Endothelial cell of umbilical vein (primary cell): ENCODE measurements at regions not wholly inside any gene's neighbourhood (a gene's known extent, or its start where the extent isn't known, plus 50 kb on each side); places are given as distances from the start of the nearest gene placed in this dataset.

ENCODE experiments used
- BruUV-seq: library from RNA; stranded (reverse); fragments of 400-500 nt; replicated peaks from 2 replicates; lab custom pipeline; 2021; lab: Mats Ljungman, UMichigan
- CTCF ChIA-PET: fragments of 300-600, 350-600 bp; sonication (Branson Sonifier 250); formaldehyde crosslinking; loops from one replicate; lab custom pipeline; 2021; ENCODE audit warnings: antibody characterized with exemption, inconsistent platforms; lab: Charles Lee
- POLR2A ChIA-PET: fragments of 300-600, 350-600 bp; sonication (Branson Sonifier 250); formaldehyde crosslinking; loops from one replicate; lab custom pipeline; 2021; ENCODE audit warnings: antibody characterized with exemption, inconsistent platforms; lab: Charles Lee
- DNase-seq: peaks from one replicate; pipeline ENCODE4 v3.0.0-alpha.2; 2011; ENCODE audit warnings: low read depth, low spot score
- FAIRE-seq: peaks from 2 replicates; lab custom pipeline; 2011; peaks lifted over from hg19 to GRCh38; lab: Jason Lieb, UNC
- H2AFZ ChIP-seq: 2 replicates; pipeline ENCODE4 v1.6.0; 2012; ENCODE audit warnings: low read depth, low read length, control low read depth, inconsistent platforms
- H3K27ac ChIP-seq: 2 replicates; pipeline ENCODE4 v1.5.1; 2011; ENCODE audit warnings: low read depth, mild to moderate bottlenecking, control low read depth, low read length, moderate library complexity; ENCODE audit not compliant: insufficient read depth
- H3K27me3 ChIP-seq, 2 experiments: 2 replicates each; pipeline versions ENCODE4 v1.6.0 to v1.6.1; 2011; ENCODE audit warnings: low read length in 2 of 2, mixed read lengths in 1 of 2; ENCODE audit not compliant: control insufficient read depth in 2 of 2, insufficient read depth in 2 of 2
- H3K36me3 ChIP-seq, 2 experiments: 2 replicates in 1 of 2; 3 replicates in 1 of 2; pipeline ENCODE4 v1.5.1; 2011; ENCODE audit warnings: low read length in 2 of 2, mild to moderate bottlenecking in 1 of 2, moderate library complexity in 1 of 2; ENCODE audit not compliant: control insufficient read depth in 2 of 2, insufficient read depth in 2 of 2; ENCODE audit errors: extremely low read depth in 1 of 2
- H3K4me1 ChIP-seq: 3 replicates; pipeline ENCODE4 v1.5.1; 2011; ENCODE audit warnings: mild to moderate bottlenecking, low read length; ENCODE audit not compliant: control insufficient read depth, insufficient read depth; ENCODE audit errors: extremely low read depth
- H3K4me2 ChIP-seq: 2 replicates; pipeline ENCODE4 v1.6.1; 2011; ENCODE audit warnings: low read length, control low read depth, mixed read lengths; ENCODE audit not compliant: insufficient read depth
- H3K4me3 ChIP-seq, 3 experiments: fragments of 200-600 bp in 1 of 3; sonication (generic), shearing (Covaris generic) in 1 of 3; replicated peaks in 1 of 3; 2 replicates each; pipeline ENCODE4 v1.5.1; 2011 to 2016; ENCODE audit warnings: control low read depth in 3 of 3, low read length in 3 of 3, mild to moderate bottlenecking in 2 of 3, inconsistent platforms in 1 of 3, low read depth in 1 of 3, moderate library complexity in 1 of 3; ENCODE audit not compliant: insufficient read depth in 1 of 3
- H3K79me2 ChIP-seq: 2 replicates; pipeline ENCODE4 v1.6.0; 2012; ENCODE audit warnings: low read length, inconsistent platforms; ENCODE audit not compliant: control insufficient read depth, insufficient read depth
- H3K9ac ChIP-seq: replicated peaks from 2 replicates; pipeline ENCODE3; 2011; ENCODE audit warnings: low read length, control low read depth; ENCODE audit not compliant: insufficient read depth; ENCODE audit errors: extremely low read depth
- H3K9me1 ChIP-seq: replicated peaks from 3 replicates; pipeline ENCODE4 v1.6.0; 2011; ENCODE audit warnings: mild to moderate bottlenecking, low read length; ENCODE audit not compliant: control insufficient read depth, insufficient read depth; ENCODE audit errors: extremely low read depth
- H3K9me3 ChIP-seq: replicated peaks from 2 replicates; pipeline ENCODE4 v1.5.1; 2012; ENCODE audit warnings: low read length, inconsistent platforms; ENCODE audit not compliant: control insufficient read depth, insufficient read depth
- H4K20me1 ChIP-seq: replicated peaks from 2 replicates; pipeline ENCODE3; 2011; ENCODE audit warnings: mild to moderate bottlenecking, low read length; ENCODE audit not compliant: control insufficient read depth, insufficient read depth; ENCODE audit errors: extremely low read depth
- CTCF ChIP-seq, 2 donors: IDR thresholded peaks; 1 replicate in 1 of 2; 2 replicates in 1 of 2; pipeline ENCODE4 v1.5.1; 2011; ENCODE audit warnings: low read length in 2 of 2, mild to moderate bottlenecking in 2 of 2, moderate library complexity in 2 of 2, control low read depth in 1 of 2, inconsistent platforms in 1 of 2, low read depth in 1 of 2; ENCODE audit not compliant: insufficient read depth in 1 of 2; ENCODE audit errors: extremely low read depth in 1 of 2
- EZH2 ChIP-seq: IDR thresholded peaks from 2 replicates; pipeline ENCODE4 v1.6.1; 2012; ENCODE audit warnings: borderline replicate concordance, low read depth, mild to moderate bottlenecking, moderate library complexity, low read length, inconsistent platforms; ENCODE audit not compliant: severe bottlenecking
- FOS ChIP-seq: IDR thresholded peaks from 2 replicates; pipeline ENCODE4 v1.6.1; 2011; ENCODE audit warnings: mild to moderate bottlenecking, low read length, moderate library complexity, borderline replicate concordance; ENCODE audit not compliant: insufficient read depth
- GATA2 ChIP-seq: IDR thresholded peaks from 2 replicates; pipeline ENCODE4 v1.7.0; 2011; ENCODE audit warnings: low read depth, mild to moderate bottlenecking, moderate library complexity, mixed read lengths, low read length; ENCODE audit not compliant: insufficient read length, insufficient read depth
- JUN ChIP-seq: IDR thresholded peaks from 2 replicates; pipeline ENCODE4 v1.6.1; 2011; ENCODE audit warnings: borderline replicate concordance, low read depth; ENCODE audit not compliant: insufficient read length, insufficient read depth
- MAX ChIP-seq: IDR thresholded peaks from 2 replicates; pipeline ENCODE4 v1.6.1; 2011; ENCODE audit not compliant: insufficient read depth, insufficient read length
- MYC ChIP-seq: IDR thresholded peaks from one replicate; pipeline ENCODE4 v1.6.1; 2011; ENCODE audit warnings: mild to moderate bottlenecking, low read depth, low read length
- POLR2A ChIP-seq: IDR thresholded peaks from 2 replicates; pipeline ENCODE4 v1.6.1; 2012; ENCODE audit warnings: low read depth, mild to moderate bottlenecking, control low read depth, low read length
- POLR2AphosphoS5 ChIP-seq: IDR thresholded peaks from 2 replicates; pipeline ENCODE4 v1.6.1; 2012; ENCODE audit warnings: low read depth, mild to moderate bottlenecking, control low read depth, low read length, moderate library complexity; ENCODE audit not compliant: insufficient read depth
- dilution Hi-C: fragments of 300-500 bp; cut with MboI; formaldehyde crosslinking; loops from one replicate; pipeline ENCODE4 v1.15.0; 2019; ENCODE audit warnings: low sequenced_read_pairs; ENCODE audit not compliant: extremely low pct_ligation_motif_present
- intact Hi-C: fragments of 100-400 bp; cut with micrococcal nuclease; formaldehyde crosslinking; loops from one replicate; pipeline ENCODE4 v1.10.0; 2022

GRCh38 chr3:184485906-184486305 lies 75.7 kb upstream of the EPHB3 start:
- H3K4me3 ChIP-seq: no peak overlapping the region
- H3K4me2 ChIP-seq: no peak overlapping the region
- no peaks in the 10 kb centered on the region for H3K9me3 ChIP-seq
- ChIA-PET CTCF (no interaction called here), POLR2A (no interaction called here)
- H2AFZ ChIP-seq: no peak overlapping the region
- intact Hi-C loops (no loop called here), dilution Hi-C loops (no loop called here)
- H3K27me3 ChIP-seq: peaks cover 18 to 35% of the 10 kb centered on the region in 2 experiments
- no TSS peak for BruUV-seq
- H3K4me1 ChIP-seq: no peaks in the 10 kb centered on the region
- no peak overlapping the region for H3K27ac ChIP-seq
- no peak overlapping the region for H3K9ac ChIP-seq
- FAIRE-seq (no peak), DNase-seq (no peak)
- no peak for TF ChIP-seq EZH2
- TF ChIP-seq GATA2: no peak
- no peak for TF ChIP-seq CTCF (IDR thresholded peaks at IDR 0.05; ENCODE audit: extremely low read depth in 1 of 2, insufficient read depth in 1 of 2, low read depth in 1 of 2, low read length in 2 of 2)
- no peak for TF ChIP-seq POLR2A
- no peak for TF ChIP-seq MYC
- no peak for TF ChIP-seq FOS
- no peak for TF ChIP-seq JUN
- TF ChIP-seq MAX: no peak
- no peak for TF ChIP-seq POLR2AphosphoS5
- no peaks in the 10 kb centered on the region for H3K36me3 ChIP-seq
- no peaks in the 10 kb centered on the region for H3K79me2 ChIP-seq
- H3K9me1 ChIP-seq: no peaks in the 10 kb centered on the region
- H4K20me1 ChIP-seq: no peaks in the 10 kb centered on the region
